H1 (cell line): ENCODE measurements at regions not wholly inside any gene's neighbourhood (a gene's known extent, or its start where the extent isn't known, plus 50 kb on each side); places are given as distances from the start of the nearest gene placed in this dataset.

Experiments
- CTCF ChIA-PET: fragments of 300-600 bp; sonication (Branson Sonifier 250); formaldehyde crosslinking; loops from one replicate; lab custom pipeline; 2021; ENCODE audit not compliant: partially characterized antibody; lab: Charles Lee
- POLR2A ChIA-PET: fragments of 300-600 bp; sonication (Branson Sonifier 250); formaldehyde crosslinking; loops from one replicate; lab custom pipeline; 2021; ENCODE audit warnings: inconsistent platforms; ENCODE audit not compliant: partially characterized antibody; lab: Charles Lee
- DNase-seq, 2 experiments: peaks; one replicate each; pipeline versions ENCODE4 v3.0.0 to v3.0.0-alpha.2; 2010 to 2022; ENCODE audit warnings: low spot score in 2 of 2, low read depth in 1 of 2, mixed read lengths in 1 of 2
- FAIRE-seq: peaks from 2 replicates; lab custom pipeline; 2011; peaks lifted over from hg19 to GRCh38; lab: Jason Lieb, UNC
- H2AFZ ChIP-seq: 2 replicates; pipeline ENCODE4 v1.8.1; 2012; ENCODE audit warnings: low read length, inconsistent platforms
- H2AK5ac ChIP-seq: 2 replicates; pipeline ENCODE4 v1.6.1; 2013; ENCODE audit warnings: low read depth, low read length
- H2BK120ac ChIP-seq: replicated peaks from 2 replicates; pipeline ENCODE3; 2013; ENCODE audit warnings: low read depth, low read length, inconsistent platforms
- H2BK12ac ChIP-seq: 2 replicates; pipeline ENCODE4 v1.6.1; 2013; ENCODE audit warnings: low read depth, low read length
- H2BK15ac ChIP-seq: 2 replicates; pipeline ENCODE4 v1.6.1; 2013; ENCODE audit warnings: low read length
- H2BK20ac ChIP-seq: 2 replicates; pipeline ENCODE4 v1.6.1; 2013; ENCODE audit warnings: low read length
- H2BK5ac ChIP-seq: 2 replicates; pipeline ENCODE4 v1.6.1; 2013; ENCODE audit warnings: low read depth, low read length
- H3K14ac ChIP-seq: 2 replicates; pipeline ENCODE4 v1.6.1; 2013; ENCODE audit warnings: inconsistent platforms; ENCODE audit not compliant: insufficient read length
- H3K18ac ChIP-seq: 2 replicates; pipeline ENCODE4 v1.6.1; 2013; ENCODE audit warnings: low read length; ENCODE audit errors: extremely low read depth
- H3K23ac ChIP-seq: 2 replicates; pipeline ENCODE4 v1.6.1; 2013; ENCODE audit warnings: inconsistent platforms; ENCODE audit not compliant: insufficient read length
- H3K23me2 ChIP-seq: 2 replicates; pipeline ENCODE4 v1.6.1; 2013; ENCODE audit warnings: low read depth, low read length
- H3K27ac ChIP-seq: 2 replicates; pipeline ENCODE4 v1.6.1; 2011; ENCODE audit warnings: low read depth, low read length, inconsistent platforms
- H3K27me3 ChIP-seq, 4 experiments: replicated peaks in 1 of 4; 1 replicate in 1 of 4; 2 replicates in 3 of 4; pipeline versions ENCODE4 v1.6.1 to v1.8.1; 2011 to 2013; ENCODE audit warnings: low read length in 3 of 4, mild to moderate bottlenecking in 3 of 4, inconsistent platforms in 2 of 4, mixed read lengths in 2 of 4, moderate library complexity in 1 of 4; ENCODE audit not compliant: control insufficient read depth in 3 of 4, insufficient read depth in 3 of 4; ENCODE audit errors: extremely low read depth in 1 of 4
- H3K36me3 ChIP-seq, 4 experiments: 2 replicates each; pipeline versions ENCODE4 v1.6.1 to v1.8.1; 2011 to 2013; ENCODE audit warnings: mild to moderate bottlenecking in 4 of 4, low read length in 3 of 4, moderate library complexity in 2 of 4, control low read depth in 1 of 4, inconsistent platforms in 1 of 4; ENCODE audit not compliant: insufficient read depth in 4 of 4, control insufficient read depth in 2 of 4
- H3K4ac ChIP-seq: replicated peaks from 2 replicates; pipeline ENCODE3; 2013; ENCODE audit warnings: low read length, low read depth, mixed read lengths, inconsistent platforms; ENCODE audit not compliant: insufficient read length
- H3K4me1 ChIP-seq, 4 experiments: replicated peaks in 1 of 4; 1 replicate in 1 of 4; 2 replicates in 3 of 4; pipeline versions ENCODE4 v1.6.1 to v1.8.1; 2011 to 2013; ENCODE audit warnings: low read length in 3 of 4, inconsistent platforms in 2 of 4, mixed read lengths in 1 of 4; ENCODE audit not compliant: insufficient read depth in 4 of 4, control insufficient read depth in 3 of 4
- H3K4me2 ChIP-seq, 2 experiments: 2 replicates each; pipeline versions ENCODE4 v1.6.1 to v1.8.1; 2011 to 2013; ENCODE audit warnings: low read depth in 2 of 2, low read length in 2 of 2, control low read depth in 1 of 2, inconsistent platforms in 1 of 2, mild to moderate bottlenecking in 1 of 2; ENCODE audit not compliant: insufficient read depth in 1 of 2
- H3K4me3 ChIP-seq, 4 experiments: fragments of 200-600, 300-600 bp in 1 of 4; sonication (generic), shearing (Covaris generic), sonication (Bioruptor Twin) in 1 of 4; 2 replicates each; pipeline versions ENCODE4 v1.5.1 to v1.8.1; 2011 to 2016; ENCODE audit warnings: low read length in 4 of 4, low read depth in 3 of 4, control low read depth in 2 of 4, inconsistent platforms in 2 of 4, mild to moderate bottlenecking in 2 of 4, mixed read lengths in 1 of 4, moderate library complexity in 1 of 4; ENCODE audit not compliant: insufficient read depth in 2 of 4; ENCODE audit errors: extremely low read depth in 1 of 4
- H3K56ac ChIP-seq: replicated peaks from 2 replicates; pipeline ENCODE3; 2013; ENCODE audit warnings: low read depth, mild to moderate bottlenecking, mixed read lengths, low read length, inconsistent platforms; ENCODE audit not compliant: insufficient read length
- H3K79me1 ChIP-seq: 2 replicates; pipeline ENCODE4 v1.6.1; 2013; ENCODE audit warnings: low read depth, low read length, control low read depth
- H3K79me2 ChIP-seq, 2 experiments: 2 replicates each; pipeline versions ENCODE4 v1.6.1 to v1.8.1; 2012 to 2013; ENCODE audit warnings: low read length in 2 of 2, mild to moderate bottlenecking in 2 of 2, inconsistent platforms in 1 of 2; ENCODE audit not compliant: insufficient read depth in 2 of 2, control insufficient read depth in 1 of 2
- H3K9ac ChIP-seq, 4 experiments: replicated peaks in 1 of 4; 1 replicate in 1 of 4; 2 replicates in 3 of 4; pipeline versions ENCODE4 v1.6.1 to v1.8.1; 2011 to 2013; ENCODE audit warnings: low read depth in 3 of 4, low read length in 3 of 4, control low read depth in 2 of 4, mild to moderate bottlenecking in 2 of 4, moderate library complexity in 2 of 4, inconsistent platforms in 1 of 4; ENCODE audit errors: extremely low read depth in 1 of 4
- H3K9me3 ChIP-seq, 2 experiments: 2 replicates each; pipeline versions ENCODE4 v1.6.1 to v1.8.1; 2012 to 2013; ENCODE audit warnings: mild to moderate bottlenecking in 2 of 2, moderate library complexity in 2 of 2, control low read depth in 1 of 2, inconsistent platforms in 1 of 2, low read depth in 1 of 2, low read length in 1 of 2, mixed read lengths in 1 of 2; ENCODE audit not compliant: insufficient read depth in 2 of 2
- H4K20me1 ChIP-seq, 2 experiments: replicated peaks in 1 of 2; 2 replicates each; pipeline versions ENCODE3 to v1.8.1; 2011 to 2013; ENCODE audit warnings: inconsistent platforms in 2 of 2, low read length in 2 of 2, mild to moderate bottlenecking in 1 of 2; ENCODE audit not compliant: insufficient read depth in 2 of 2, control insufficient read depth in 1 of 2
- H4K5ac ChIP-seq: 2 replicates; pipeline ENCODE4 v1.6.1; 2013; ENCODE audit warnings: low read length, low read depth, mixed read lengths, inconsistent platforms; ENCODE audit not compliant: insufficient read length
- H4K8ac ChIP-seq: 2 replicates; pipeline ENCODE4 v1.8.0; 2013; ENCODE audit warnings: mild to moderate bottlenecking, moderate library complexity, low read length, inconsistent platforms; ENCODE audit not compliant: insufficient read depth; ENCODE audit errors: extremely low read depth
- H4K91ac ChIP-seq: replicated peaks from 2 replicates; pipeline ENCODE3; 2013; ENCODE audit warnings: low read length, mixed read lengths, inconsistent platforms; ENCODE audit not compliant: insufficient read length
- TAF1 ChIP-seq: IDR thresholded peaks from 2 replicates; pipeline ENCODE4 v1.6.1; 2011; ENCODE audit warnings: mild to moderate bottlenecking, low read depth, low read length
- WGBS, 2 experiments: shearing (Covaris generic) in 1 of 2; methylation state at CpG; one replicate each; pipeline versions ENCODE4 v1.1.6 to v1.1.7; 2013 to 2015; ENCODE audit warnings: low lambda C conversion rate in 2 of 2, mixed read lengths in 2 of 2, inconsistent platforms in 1 of 2, low coverage in 1 of 2, missing lambda C conversion rate in 1 of 2; ENCODE audit not compliant: insufficient replicate concordance in 2 of 2, insufficient coverage in 1 of 2, insufficient read length in 1 of 2; ENCODE audit errors: extremely low coverage in 1 of 2, missing lambda C conversion rate in 1 of 2; 5-methylcytosine and 5-hydroxymethylcytosine counted together

GRCh38 chr1:5254975-5255374 is 600.6 kb downstream of the AJAP1 start:
- Histone ChIP-seq H3K23me2 (no peaks in the 10 kb centered on the region), H4K91ac (no peak overlapping the region), H3K9me3 (peaks cover 8 to 18% of the 10 kb centered on the region in 2 experiments), H3K79me1 (no peaks in the 10 kb centered on the region), H3K4ac (no peak overlapping the region), H3K18ac (no peak overlapping the region), H2BK15ac (no peak overlapping the region), H2BK120ac (no peak overlapping the region), H3K4me3 (no peak overlapping the region), H3K27me3 (no peaks in the 10 kb centered on the region), H4K5ac (no peak overlapping the region), H3K56ac (no peak overlapping the region), H3K23ac (no peak overlapping the region), H3K36me3 (no peaks in the 10 kb centered on the region), H3K4me1 (no peaks in the 10 kb centered on the region), H3K79me2 (no peaks in the 10 kb centered on the region), H3K14ac (no peak overlapping the region), H2BK5ac (no peak overlapping the region), H2AFZ (no peak overlapping the region), H3K27ac (no peak overlapping the region), H2AK5ac (no peak overlapping the region), H3K9ac (no peak overlapping the region), H2BK20ac (no peak overlapping the region), H2BK12ac (no peak overlapping the region), H3K4me2 (no peak overlapping the region), H4K20me1 (no peaks in the 10 kb centered on the region), H4K8ac (no peak overlapping the region; the same call in 1 of the 2 replicates)
- FAIRE-seq (no peak), DNase-seq (no peak)
- POLR2A ChIA-PET = no interaction called here
- WGBS, 2 experiments = 100% methylated on average over 2 of the region's 2 CpGs; no CpG with 5 or more reads in 1 of the 2 experiments
- CTCF ChIA-PET = interaction anchor here (1.1 kb wide), 1 partner anchor 194 kb away, joined by 3 read pairs; no protein-coding TSS in a partner anchor
- TF ChIP-seq TAF1 = no peak
